D721Med (cell line): ENCODE measurements at regions not wholly inside any gene's neighbourhood (a gene's known extent, or its start where the extent isn't known, plus 50 kb on each side); places are given as distances from the start of the nearest gene placed in this dataset.

Experiments
- DNase-seq: peaks from one replicate; pipeline ENCODE4 v3.0.0; 2011; ENCODE audit warnings: low spot score; ENCODE audit not compliant: insufficient read length
- FAIRE-seq: peaks from 2 replicates; lab custom pipeline; 2011; peaks lifted over from hg19 to GRCh38; lab: Jason Lieb, UNC
- CTCF ChIP-seq: IDR thresholded peaks from 2 replicates; pipeline ENCODE4 v1.5.1; 2012; ENCODE audit warnings: mild to moderate bottlenecking, control low read depth; ENCODE audit not compliant: insufficient read depth; ENCODE audit errors: missing control alignments

GRCh38 chr5:54608423-54609085, 91.0 kb downstream of the SNX18 start:
- FAIRE-seq = no peak
- DNase-seq = no peak
- no peak for TF ChIP-seq CTCF

GRCh38 chr5:54607006-54607405, 89.4 kb downstream of the SNX18 start:
- DNase-seq (no peak), FAIRE-seq (no peak)
- TF ChIP-seq CTCF = no peak

- no peak for FAIRE-seq
- TF ChIP-seq CTCF = no peak
These were observed 85.8 kb downstream of the SNX18 start for GRCh38 chr5:54603372-54603771.

GRCh38 chr5:54602475-54602874, 84.9 kb downstream of the SNX18 start:
- no peak for TF ChIP-seq CTCF
- FAIRE-seq = no peak
- DNase-seq = no peak

More at GRCh38 chr5:54603372-54603771, 85.8 kb downstream of the SNX18 start:
- DNase-seq = no peak

GRCh38 chr5:54601411-54602230, 84.1 kb downstream of the SNX18 start:
- FAIRE-seq = no peak
- DNase-seq = no peak
- TF ChIP-seq CTCF = no peak
